Hypothalamus (tissue), 51 donors: ENCODE measurements at regions not wholly inside any gene's neighbourhood (a gene's known extent, or its start where the extent isn't known, plus 50 kb on each side); places are given as distances from the start of the nearest gene placed in this dataset.

Source experiments
- DNase-seq, 51 donors: peaks; one replicate each; lab custom pipeline; 2025; lab: John Stamatoyannopoulos, UW

DNA sequence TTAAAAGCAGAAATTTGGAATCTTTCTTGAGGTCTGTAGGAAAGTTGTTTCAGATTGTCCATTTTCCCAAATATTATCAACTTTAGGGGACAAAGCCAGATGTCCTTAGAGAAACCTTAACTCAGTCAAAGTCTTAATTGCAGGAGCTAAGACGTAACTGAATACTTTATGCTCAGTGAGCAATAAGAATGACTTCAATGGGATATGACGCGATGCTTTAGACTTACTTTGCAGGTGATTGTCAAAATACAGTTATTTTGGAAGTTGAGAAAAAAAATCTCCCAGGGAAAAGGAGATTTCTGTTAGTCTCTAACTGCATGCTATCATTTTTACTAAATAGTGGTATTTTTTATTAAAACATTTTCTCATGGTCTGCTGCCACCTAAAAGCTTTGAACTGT is 750.9 kb upstream of the STXBP6 start:
- DNase-seq = no peak

- no peak for DNase-seq
These were observed 738.3 kb upstream of the STXBP6 start for GRCh38 chr14:25788252-25788651.

- DNase-seq = no peak
These were observed 716.0 kb upstream of the STXBP6 start for GRCh38 chr14:25765909-25766308.

DNA sequence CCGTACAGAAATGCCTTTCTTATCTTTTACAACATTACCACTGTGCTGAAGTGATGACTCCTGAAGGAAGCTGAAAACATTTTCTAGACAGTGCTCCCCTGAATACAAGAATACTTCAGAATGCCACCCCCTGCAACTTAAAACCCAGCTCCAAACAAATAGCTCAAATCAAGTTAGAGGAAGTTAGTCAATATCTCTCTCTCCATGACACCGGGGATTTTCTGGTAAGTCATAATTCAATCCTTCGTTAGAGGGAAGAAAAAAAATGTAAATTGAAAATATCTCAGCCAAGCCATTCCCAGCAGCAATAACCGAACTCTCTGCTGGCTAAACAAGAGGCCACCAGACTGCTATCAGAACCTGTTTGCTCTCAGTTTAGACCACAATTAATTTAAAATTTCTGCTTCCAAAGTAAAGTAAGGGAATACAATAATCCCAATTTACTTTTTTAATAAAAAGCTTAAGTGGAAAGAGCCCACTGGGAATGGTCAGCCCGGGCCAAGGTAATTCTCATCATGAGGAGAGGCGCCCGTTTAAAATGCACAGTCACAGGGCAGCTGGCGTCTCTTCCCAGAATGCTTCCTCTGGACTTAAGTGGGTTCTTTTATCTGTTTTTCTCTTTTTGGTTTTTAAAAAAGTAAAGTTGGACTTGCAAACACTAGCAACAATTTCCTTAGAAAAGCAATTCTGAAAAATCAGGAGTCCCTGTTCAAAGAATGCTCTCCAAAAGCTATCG is 710.1 kb upstream of the STXBP6 start:
- DNase-seq = no peak

- no peak for DNase-seq
These were observed 709.3 kb upstream of the STXBP6 start for GRCh38 chr14:25759256-25759655.

GRCh38 chr14:25757364-25757763 is 707.4 kb upstream of the STXBP6 start:
- DNase-seq = no peak

GRCh38 chr14:25756876-25757275 is 706.9 kb upstream of the STXBP6 start:
- DNase-seq = peak in 1 of 51 donors; percentile 0

- DNase-seq = no peak
These were observed 703.2 kb upstream of the STXBP6 start for GRCh38 chr14:25753130-25753529.

DNA sequence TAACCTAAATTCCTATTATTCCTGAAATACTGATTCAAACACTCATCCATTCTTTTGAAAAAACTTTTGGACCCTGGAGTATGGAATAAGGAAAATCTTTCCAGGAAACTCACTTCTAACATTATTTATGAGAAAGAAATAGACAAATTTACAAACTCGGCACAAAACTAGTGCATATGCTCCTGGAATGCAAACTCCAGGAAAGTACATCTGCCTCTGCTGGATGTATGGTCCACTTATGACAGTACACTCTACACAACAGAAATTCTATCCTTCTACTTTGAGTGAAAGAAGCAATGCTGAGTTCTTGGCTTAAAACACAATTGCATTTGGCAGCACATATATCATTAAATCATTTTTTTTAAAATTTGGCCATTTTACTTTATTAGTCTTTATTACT is 700.5 kb upstream of the STXBP6 start:
- DNase-seq = no peak
